ENCODE measurements at regions not wholly inside any gene's neighbourhood (a gene's known extent, or its start where the extent isn't known, plus 50 kb on each side); places are given as distances from the start of the nearest gene placed in this dataset.

DNA sequence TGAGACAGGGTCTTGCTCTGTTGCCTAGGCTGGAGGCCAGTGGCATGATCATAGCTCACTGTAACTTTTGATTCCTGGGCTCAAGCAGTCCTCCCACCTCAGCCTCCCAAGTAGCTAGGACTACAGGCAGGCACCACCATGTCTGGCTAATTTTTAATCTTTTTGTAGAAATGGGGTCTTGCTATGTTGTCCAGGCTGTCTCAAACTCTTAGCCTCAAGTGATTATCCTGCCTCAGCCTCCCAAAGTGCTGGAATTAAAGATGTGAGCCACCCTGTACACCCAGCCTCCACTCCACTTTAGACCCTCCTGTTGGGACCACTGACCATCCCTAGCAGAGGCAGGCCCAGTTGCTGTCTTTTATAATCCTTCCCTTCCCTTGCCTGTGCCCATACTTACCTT is 63.3 kb upstream of the OSBPL8 start:
- Histone ChIP-seq H3K27me3 (no peaks in the 10 kb centered on the region), H3K36me3 (ENCODE audit: low read depth, missing control alignments) (no peaks in the 10 kb centered on the region), H3K27ac (no peak overlapping the region), H3K9me3 (no peaks in the 10 kb centered on the region), H3K4me3 (no peak overlapping the region), H3K4me1 (no peaks in the 10 kb centered on the region)
- TF ChIP-seq, protein P1, sequence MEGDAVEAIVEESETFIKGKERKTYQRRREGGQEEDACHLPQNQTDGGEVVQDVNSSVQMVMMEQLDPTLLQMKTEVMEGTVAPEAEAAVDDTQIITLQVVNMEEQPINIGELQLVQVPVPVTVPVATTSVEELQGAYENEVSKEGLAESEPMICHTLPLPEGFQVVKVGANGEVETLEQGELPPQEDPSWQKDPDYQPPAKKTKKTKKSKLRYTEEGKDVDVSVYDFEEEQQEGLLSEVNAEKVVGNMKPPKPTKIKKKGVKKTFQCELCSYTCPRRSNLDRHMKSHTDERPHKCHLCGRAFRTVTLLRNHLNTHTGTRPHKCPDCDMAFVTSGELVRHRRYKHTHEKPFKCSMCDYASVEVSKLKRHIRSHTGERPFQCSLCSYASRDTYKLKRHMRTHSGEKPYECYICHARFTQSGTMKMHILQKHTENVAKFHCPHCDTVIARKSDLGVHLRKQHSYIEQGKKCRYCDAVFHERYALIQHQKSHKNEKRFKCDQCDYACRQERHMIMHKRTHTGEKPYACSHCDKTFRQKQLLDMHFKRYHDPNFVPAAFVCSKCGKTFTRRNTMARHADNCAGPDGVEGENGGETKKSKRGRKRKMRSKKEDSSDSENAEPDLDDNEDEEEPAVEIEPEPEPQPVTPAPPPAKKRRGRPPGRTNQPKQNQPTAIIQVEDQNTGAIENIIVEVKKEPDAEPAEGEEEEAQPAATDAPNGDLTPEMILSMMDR (IDR thresholded peaks at IDR 0.05), result no peak
- no peak for TF ChIP-seq POLR2A (IDR thresholded peaks at IDR 0.05)
- intact Hi-C loops (cut with DNase I; ENCODE audit: low total_unique reads), result loop anchor here (10.0 kb wide), 1 partner anchor 172 kb away; no protein-coding TSS in a partner anchor
- DNase-seq, result no peak

DNA sequence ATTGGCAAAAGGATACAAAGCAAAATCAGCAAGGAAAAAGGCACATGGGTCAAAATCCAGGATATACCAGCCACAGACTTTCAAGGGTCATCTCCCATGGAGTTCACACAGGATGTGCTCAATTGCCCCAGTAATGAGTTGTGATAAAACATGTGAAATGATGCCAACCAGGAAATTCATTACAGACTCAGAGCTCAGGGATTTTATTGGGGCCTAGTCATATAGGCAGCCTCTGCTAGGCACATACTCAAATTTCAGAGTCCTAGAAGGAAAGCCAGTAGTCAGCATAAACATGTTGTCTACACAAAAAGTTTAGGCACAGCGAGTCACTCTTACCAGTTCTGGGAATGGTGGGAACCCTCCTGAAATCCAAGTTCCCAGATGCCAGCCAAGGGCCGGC is 64.4 kb upstream of the OSBPL8 start:
- Histone ChIP-seq H3K36me3 (ENCODE audit: low read depth, missing control alignments) (no peaks in the 10 kb centered on the region), H3K4me3 (no peak overlapping the region), H3K9me3 (no peaks in the 10 kb centered on the region), H3K27me3 (no peaks in the 10 kb centered on the region), H3K27ac (no peak overlapping the region), H3K4me1 (no peaks in the 10 kb centered on the region)
- DNase-seq, result no peak
- WGBS, 2 donors, result 96 to 98% methylated on average over 2 of the region's 2 CpGs
- intact Hi-C loops (cut with DNase I; ENCODE audit: low total_unique reads), result loop anchor here (10.0 kb wide), 1 partner anchor 171 kb away; no protein-coding TSS in a partner anchor
- TF ChIP-seq, protein P1 (IDR thresholded peaks at IDR 0.05), result no peak
- TF ChIP-seq POLR2A (IDR thresholded peaks at IDR 0.05), result no peak

DNA sequence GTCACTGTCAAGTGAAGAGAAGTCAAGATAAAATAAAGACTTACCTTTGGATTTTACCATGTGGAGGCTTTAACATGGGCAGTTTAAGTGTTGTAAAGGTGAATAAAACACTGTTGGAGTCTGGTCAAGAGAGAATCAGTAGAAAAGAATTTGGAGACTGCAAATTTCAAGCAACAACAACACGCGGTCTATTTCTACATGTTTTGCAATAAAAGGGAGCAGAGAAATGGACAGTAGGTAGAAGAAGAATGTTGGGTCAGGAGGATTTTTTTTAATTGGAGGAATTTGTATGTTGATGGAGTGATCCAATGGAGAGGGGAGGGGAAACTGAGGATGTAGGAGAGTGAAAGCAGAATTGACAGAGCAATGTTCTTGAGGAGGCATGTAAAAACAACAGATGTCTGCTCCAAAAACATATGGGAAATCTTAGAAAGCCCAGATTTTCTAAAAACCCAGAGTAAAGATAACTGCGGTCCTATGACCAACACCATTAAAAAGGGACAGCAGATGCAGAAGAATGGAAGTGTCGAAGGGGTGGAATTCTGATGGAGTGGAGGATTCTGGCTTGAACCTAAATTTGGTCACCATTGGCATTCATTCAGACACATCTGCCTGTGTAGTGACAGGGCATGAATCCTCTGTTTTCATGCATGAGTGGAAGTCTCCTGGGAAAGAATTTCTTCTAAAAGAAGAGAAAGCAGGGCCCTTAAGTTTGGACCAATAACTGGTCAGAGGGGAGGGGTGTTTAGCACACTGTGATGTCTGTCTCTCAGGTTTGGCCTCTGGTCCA is 68.0 kb upstream of the OSBPL8 start:
- TF ChIP-seq, protein P1 (IDR thresholded peaks at IDR 0.05), result no peak
- no peak for TF ChIP-seq POLR2A (IDR thresholded peaks at IDR 0.05)
- no peak overlapping the region for H3K4me3 ChIP-seq
- H3K4me1 ChIP-seq, result no peaks in the 10 kb centered on the region
- no peaks in the 10 kb centered on the region for H3K27me3 ChIP-seq
- no peaks in the 10 kb centered on the region for H3K36me3 ChIP-seq (ENCODE audit: low read depth, missing control alignments)
- H3K9me3 ChIP-seq, result no peaks in the 10 kb centered on the region
- DNase-seq, result no peak
- intact Hi-C loops (cut with DNase I; ENCODE audit: low total_unique reads), result loop anchor here (10.0 kb wide), 1 partner anchor 167 kb away; no protein-coding TSS in a partner anchor
- WGBS, 2 donors, result 90 to 97% methylated on average over 4 of the region's 4 CpGs
- no peak overlapping the region for H3K27ac ChIP-seq

DNA sequence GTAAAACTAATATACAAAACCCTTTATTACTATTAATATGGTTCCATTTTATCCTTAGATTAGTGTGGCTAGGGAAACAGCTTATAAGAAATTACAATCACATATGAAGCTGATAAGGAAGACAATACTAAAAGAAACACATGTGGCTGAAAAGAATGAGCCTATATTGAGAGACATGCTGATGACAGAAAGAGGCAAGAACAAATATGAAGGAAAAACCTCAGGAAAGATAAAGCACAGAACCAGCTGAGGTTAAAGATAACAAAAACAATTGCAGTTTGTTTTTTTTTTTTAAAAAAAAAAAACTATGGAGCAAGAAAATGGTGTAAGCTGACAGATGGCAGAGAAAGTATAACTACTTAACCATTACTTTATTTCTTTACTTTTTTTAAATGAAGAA is 69.2 kb upstream of the OSBPL8 start:
- H3K4me3 ChIP-seq, result no peak overlapping the region
- TF ChIP-seq, protein P1 (IDR thresholded peaks at IDR 0.05), result no peak
- no peak for TF ChIP-seq POLR2A (IDR thresholded peaks at IDR 0.05)
- H3K36me3 ChIP-seq (ENCODE audit: low read depth, missing control alignments), result no peaks in the 10 kb centered on the region
- DNase-seq, result no peak
- intact Hi-C loops (cut with DNase I; ENCODE audit: low total_unique reads), result loop anchor here (10.0 kb wide), 1 partner anchor 166 kb away; no protein-coding TSS in a partner anchor
- no peaks in the 10 kb centered on the region for H3K9me3 ChIP-seq
- H3K4me1 ChIP-seq, result no peaks in the 10 kb centered on the region
- H3K27me3 ChIP-seq, result no peaks in the 10 kb centered on the region
- H3K27ac ChIP-seq, result no peak overlapping the region

DNA sequence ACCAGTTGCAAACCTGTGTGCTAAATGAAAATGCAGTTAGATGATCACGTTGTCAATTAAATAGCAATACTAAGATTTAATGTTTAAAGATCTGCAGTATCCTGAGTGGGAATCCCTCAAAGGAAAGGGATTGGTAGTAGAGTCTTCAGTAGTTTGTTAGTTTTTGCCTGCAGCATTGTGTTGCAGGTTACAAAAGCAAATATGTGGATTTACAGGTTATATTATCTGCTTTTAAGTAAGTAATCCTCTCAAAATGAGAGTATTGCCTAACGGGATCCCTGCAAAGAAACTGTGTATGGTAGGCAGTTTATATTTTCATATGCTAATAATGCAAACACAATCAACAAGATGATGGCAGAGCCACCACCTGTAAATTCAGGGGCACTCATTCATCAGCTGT is 72.2 kb upstream of the OSBPL8 start:
- TF ChIP-seq POLR2A (IDR thresholded peaks at IDR 0.05), result no peak
- TF ChIP-seq, protein P1 (IDR thresholded peaks at IDR 0.05), result no peak
- H3K36me3 ChIP-seq (ENCODE audit: low read depth, missing control alignments), result no peaks in the 10 kb centered on the region
- H3K4me3 ChIP-seq, result no peak overlapping the region
- no peaks in the 10 kb centered on the region for H3K27me3 ChIP-seq
- 85 to 95% methylated on average over 2 of the region's 2 CpGs for WGBS, 2 donors
- intact Hi-C loops (cut with DNase I; ENCODE audit: low total_unique reads), result no loop called here
- H3K4me1 ChIP-seq, result no peaks in the 10 kb centered on the region
- H3K9me3 ChIP-seq, result no peaks in the 10 kb centered on the region
- no peak for DNase-seq
- H3K27ac ChIP-seq, result no peak overlapping the region

All from testis (tissue), 2 donors.